OCI-LY1 (cell line): ENCODE measurements at regions not wholly inside any gene's neighbourhood (a gene's known extent, or its start where the extent isn't known, plus 50 kb on each side); places are given as distances from the start of the nearest gene placed in this dataset.

ENCODE experiments used
- H2AFZ ChIP-seq: fragments of 200-600 bp; sonication (generic), shearing (Covaris generic); 2 replicates; pipeline ENCODE4 v1.6.0; 2014; ENCODE audit warnings: antibody characterized with exemption, mild to moderate bottlenecking, low read length
- H3F3A ChIP-seq: fragments of 200-600 bp; sonication (generic), shearing (Covaris generic); 2 replicates; pipeline ENCODE4 v1.6.0; 2014; ENCODE audit warnings: mild to moderate bottlenecking, antibody characterized with exemption, low read length, moderate library complexity; ENCODE audit not compliant: insufficient read depth
- H3K27ac ChIP-seq: fragments of 200-600 bp; sonication (generic); 2 replicates; pipeline ENCODE4 v1.5.1; 2014; ENCODE audit warnings: low read length, mixed run types, mild to moderate bottlenecking, low read depth; ENCODE audit not compliant: poor library complexity, severe bottlenecking
- H3K27me3 ChIP-seq: fragments of 200-600 bp; sonication (generic); 2 replicates; pipeline ENCODE4 v1.6.0; 2014; ENCODE audit warnings: antibody characterized with exemption, mild to moderate bottlenecking, low read length, moderate library complexity; ENCODE audit not compliant: insufficient read depth
- H3K36me3 ChIP-seq: fragments of 200-600 bp; sonication (generic); 2 replicates; pipeline ENCODE4 v1.6.1; 2014; ENCODE audit warnings: mild to moderate bottlenecking, antibody characterized with exemption, low read length, moderate library complexity, mixed read lengths; ENCODE audit not compliant: insufficient read depth
- H3K4me1 ChIP-seq: fragments of 200-600 bp; sonication (generic); 2 replicates; pipeline ENCODE4 v1.5.1; 2014; ENCODE audit warnings: mild to moderate bottlenecking, low read length, moderate library complexity; ENCODE audit not compliant: insufficient read depth, severe bottlenecking
- H3K4me2 ChIP-seq: fragments of 200-600 bp; sonication (generic), shearing (Covaris generic); 2 replicates; pipeline ENCODE4 v1.6.1; 2014; ENCODE audit warnings: low read length
- H3K4me3 ChIP-seq: fragments of 200-600 bp; sonication (generic); 2 replicates; pipeline ENCODE4 v1.5.1; 2014; ENCODE audit warnings: low read length, low read depth, mild to moderate bottlenecking, mixed read lengths; ENCODE audit not compliant: poor library complexity, severe bottlenecking
- H3K79me2 ChIP-seq: fragments of 200-600 bp; shearing (Covaris generic); 2 replicates; pipeline ENCODE4 v1.6.1; 2016; ENCODE audit warnings: mixed run types, low read length, mixed read lengths; ENCODE audit not compliant: insufficient read depth
- H3K9ac ChIP-seq: fragments of 200-600 bp; sonication (generic), shearing (Covaris generic); 2 replicates; pipeline ENCODE4 v1.6.1; 2014; ENCODE audit warnings: mild to moderate bottlenecking, low read length, mixed read lengths
- H3K9me2 ChIP-seq: fragments of 200-600 bp; sonication (generic), shearing (Covaris generic); 2 replicates; pipeline ENCODE4 v1.6.1; 2014; ENCODE audit warnings: low read depth, mild to moderate bottlenecking, low read length, mixed read lengths
- H3K9me3 ChIP-seq: fragments of 200-600 bp; shearing (Covaris generic); 2 replicates; pipeline ENCODE4 v1.6.1; 2014; ENCODE audit warnings: low read length, mixed read lengths
- H4K20me1 ChIP-seq: fragments of 200-600 bp; sonication (generic), shearing (Covaris generic); 2 replicates; pipeline ENCODE4 v1.6.0; 2016; ENCODE audit warnings: mild to moderate bottlenecking, low read length; ENCODE audit not compliant: insufficient read depth
- CTCF ChIP-seq: fragments of 200-600 bp; sonication (generic), shearing (Covaris generic); IDR thresholded peaks from 2 replicates; pipeline ENCODE4 v1.5.1; 2017; ENCODE audit warnings: mild to moderate bottlenecking, antibody characterized with exemption, low read length, moderate library complexity, mixed read lengths
- EZH2 ChIP-seq: fragments of 200-600 bp; sonication (generic), shearing (Covaris generic); IDR thresholded peaks from 2 replicates; pipeline ENCODE4 v1.8.0; 2017; ENCODE audit warnings: borderline replicate concordance, mixed run types, mild to moderate bottlenecking, antibody characterized with exemption, low read length, moderate library complexity, mixed read lengths

DNA sequence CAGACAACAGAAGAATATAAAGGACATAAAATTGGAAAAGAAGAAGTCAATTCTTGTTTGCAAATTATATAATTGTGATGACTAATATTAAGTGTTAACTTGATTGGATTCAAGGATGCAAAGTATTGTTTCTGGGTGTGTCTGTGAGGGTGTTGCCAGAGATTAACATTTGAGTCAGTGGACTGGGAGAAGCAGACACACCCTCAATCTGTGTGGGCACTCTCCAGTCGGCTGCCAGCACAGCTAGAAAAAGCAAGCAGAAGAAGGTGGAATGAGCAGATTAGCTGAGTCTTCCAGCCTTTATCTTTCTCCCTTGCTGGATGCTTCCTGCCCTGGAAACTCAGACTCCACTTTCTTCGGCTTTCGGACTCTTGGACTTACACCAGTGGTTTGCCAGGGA, 51.7 kb downstream of the UBE2NL start:
- H3K9ac ChIP-seq: no peak overlapping the region
- no peaks in the 10 kb centered on the region for H3K4me1 ChIP-seq

GRCh38 chrX:143940119-143940518, 56.2 kb downstream of the UBE2NL start:
- no peaks in the 10 kb centered on the region for H3K79me2 ChIP-seq
- no peaks in the 10 kb centered on the region for H3K27me3 ChIP-seq
- H3K4me1 ChIP-seq: no peaks in the 10 kb centered on the region
- H3K36me3 ChIP-seq: no peaks in the 10 kb centered on the region
- H3K9me2 ChIP-seq: no peaks in the 10 kb centered on the region
- no peaks in the 10 kb centered on the region for H4K20me1 ChIP-seq
- H3K9ac ChIP-seq: no peak overlapping the region
- H3F3A ChIP-seq: no peaks in the 10 kb centered on the region
- no peak overlapping the region for H3K4me2 ChIP-seq
- TF ChIP-seq EZH2: no peak
- no peak for TF ChIP-seq CTCF
- no peaks in the 10 kb centered on the region for H3K9me3 ChIP-seq
- no peak overlapping the region for H3K27ac ChIP-seq
- no peak overlapping the region for H2AFZ ChIP-seq
- H3K4me3 ChIP-seq: no peak overlapping the region

More for the DNA sequence above, 51.7 kb downstream of the UBE2NL start:
- Histone ChIP-seq H3K4me3 (no peak overlapping the region), H2AFZ (no peak overlapping the region), H3K79me2 (no peaks in the 10 kb centered on the region), H3K4me2 (no peak overlapping the region), H3F3A (no peaks in the 10 kb centered on the region), H3K36me3 (no peaks in the 10 kb centered on the region), H3K27me3 (no peaks in the 10 kb centered on the region), H4K20me1 (no peaks in the 10 kb centered on the region), H3K27ac (no peak overlapping the region), H3K9me2 (no peaks in the 10 kb centered on the region), H3K9me3 (no peaks in the 10 kb centered on the region)
- no peak for TF ChIP-seq EZH2
- no peak for TF ChIP-seq CTCF

DNA sequence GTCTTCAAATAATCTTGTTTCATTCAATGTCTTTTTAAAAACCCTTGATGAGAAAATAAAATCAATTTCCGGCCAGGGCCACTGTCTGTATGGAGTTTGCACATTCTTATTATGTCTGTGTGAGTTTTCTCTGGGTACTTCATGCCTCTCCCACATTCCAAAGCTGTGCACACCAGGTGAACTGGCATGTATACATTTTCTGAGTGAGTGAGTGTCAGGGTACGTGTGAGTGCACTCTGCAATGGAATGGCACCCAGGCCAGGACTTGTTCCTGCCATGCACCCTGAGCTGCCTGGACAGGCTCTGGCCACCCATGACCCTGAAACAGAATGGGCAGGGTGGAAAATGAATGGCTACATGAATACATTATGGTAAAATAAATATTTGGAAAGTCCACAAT, 61.3 kb downstream of the UBE2NL start:
- Histone ChIP-seq H3K9me3 (no peaks in the 10 kb centered on the region), H3K27me3 (no peaks in the 10 kb centered on the region), H3K27ac (no peak overlapping the region)

More for the DNA sequence above, 61.3 kb downstream of the UBE2NL start:
- H3K9ac ChIP-seq: no peak overlapping the region
- TF ChIP-seq CTCF (no peak), EZH2 (no peak)
- no peaks in the 10 kb centered on the region for H3K36me3 ChIP-seq
- H3K4me3 ChIP-seq: no peak overlapping the region
- H3K4me1 ChIP-seq: no peaks in the 10 kb centered on the region
- no peak overlapping the region for H3K4me2 ChIP-seq
- H3F3A ChIP-seq: no peaks in the 10 kb centered on the region
- no peaks in the 10 kb centered on the region for H3K9me2 ChIP-seq
- no peak overlapping the region for H2AFZ ChIP-seq
- H4K20me1 ChIP-seq: no peaks in the 10 kb centered on the region
- H3K79me2 ChIP-seq: no peaks in the 10 kb centered on the region
